HepG2 (cell line): ENCODE measurements at regions not wholly inside any gene's neighbourhood (a gene's known extent, or its start where the extent isn't known, plus 50 kb on each side); places are given as distances from the start of the nearest gene placed in this dataset.

Experiments used
- ATAC-seq: fragments of 200-7000 bp; cut with Tn5 transposase; 3 replicates; pipeline ENCODE4 v1.9.1; 2020; ENCODE audit warnings: mild to moderate bottlenecking, moderate library complexity
- BruUV-seq: library from RNA; stranded (reverse); fragments of 400-500 nt; replicated peaks from 2 replicates; lab custom pipeline; 2021; lab: Mats Ljungman, UMichigan
- CTCF ChIA-PET: fragments of 300-600 bp; formaldehyde crosslinking; extraction: SDS; loops from one replicate; lab custom pipeline; 2021; ENCODE audit warnings: low total read pairs, inconsistent platforms, low intra/inter-chr PET ratio; lab: Yijun Ruan, JAX
- POLR2A ChIA-PET: fragments of 350-600 bp; sonication (Branson Sonifier 250); formaldehyde crosslinking; loops from one replicate; lab custom pipeline; 2020; ENCODE audit warnings: antibody characterized with exemption, inconsistent platforms; lab: Yijun Ruan, JAX
- DNase-seq: peaks from one replicate; pipeline ENCODE4 v3.0.0-alpha.2; 2015; ENCODE audit warnings: low spot score
- FAIRE-seq: peaks from 3 replicates; lab custom pipeline; 2011; peaks lifted over from hg19 to GRCh38; lab: Jason Lieb, UNC
- H2AFZ ChIP-seq: one replicate; pipeline ENCODE4 v1.6.1; 2011; ENCODE audit warnings: low read length, inconsistent platforms
- H3K27ac ChIP-seq: fragments of 300-600 bp; 3 replicates; pipeline ENCODE4 v1.8.0; 2011; ENCODE audit warnings: mixed run types, mild to moderate bottlenecking, mixed read lengths, low read length, inconsistent platforms; ENCODE audit not compliant: insufficient read depth; ENCODE audit errors: extremely low read length
- H3K27me3 ChIP-seq, 2 experiments: fragments of 200-600 bp in 1 of 2; 2 replicates in 1 of 2; 3 replicates in 1 of 2; pipeline versions ENCODE4 v1.6.0 to v1.8.0; 2011; ENCODE audit warnings: low read length in 2 of 2, mild to moderate bottlenecking in 2 of 2, moderate library complexity in 2 of 2, inconsistent platforms in 1 of 2; ENCODE audit not compliant: insufficient read depth in 2 of 2, control insufficient read depth in 1 of 2
- H3K36me3 ChIP-seq, 2 experiments: fragments of 200-600 bp in 1 of 2; replicated peaks in 1 of 2; 2 replicates in 1 of 2; 3 replicates in 1 of 2; pipeline versions ENCODE4 v1.5.1 to v1.8.0; 2011; ENCODE audit warnings: low read length in 2 of 2, inconsistent platforms in 1 of 2; ENCODE audit not compliant: insufficient read depth in 2 of 2, control insufficient read depth in 1 of 2
- H3K4me1 ChIP-seq: 2 replicates; pipeline ENCODE4 v1.5.1; 2012; ENCODE audit warnings: low read length, inconsistent platforms; ENCODE audit not compliant: insufficient read depth
- H3K4me2 ChIP-seq: 2 replicates; pipeline ENCODE4 v1.6.0; 2011; ENCODE audit warnings: low read depth, low read length, inconsistent platforms
- H3K4me3 ChIP-seq, 3 experiments: fragments of 200-600 bp in 1 of 3; sonication (generic), shearing (Covaris generic) in 1 of 3; replicated peaks in 1 of 3; 2 replicates each; pipeline ENCODE4 v1.5.1; 2011 to 2016; ENCODE audit warnings: low read length in 3 of 3, inconsistent platforms in 2 of 3, low read depth in 2 of 3, mild to moderate bottlenecking in 2 of 3, control low read depth in 1 of 3, mixed read lengths in 1 of 3; ENCODE audit not compliant: insufficient read depth in 1 of 3
- H3K79me2 ChIP-seq: one replicate; pipeline ENCODE4 v1.6.1; 2011; ENCODE audit warnings: low read length, inconsistent platforms; ENCODE audit not compliant: insufficient read depth
- H3K9ac ChIP-seq: 2 replicates; pipeline ENCODE4 v1.6.0; 2011; ENCODE audit warnings: mild to moderate bottlenecking, low read depth, low read length, inconsistent platforms; ENCODE audit not compliant: insufficient read depth
- H3K9me3 ChIP-seq: 2 replicates; pipeline ENCODE4 v1.5.1; 2012; ENCODE audit warnings: mild to moderate bottlenecking, low read length
- H4K20me1 ChIP-seq: 2 replicates; pipeline ENCODE4 v1.6.0; 2011; ENCODE audit warnings: inconsistent platforms, mild to moderate bottlenecking, low read length, moderate library complexity; ENCODE audit not compliant: insufficient read depth
- JUND ChIP-seq: sonication (generic); formaldehyde crosslinking; IDR thresholded peaks from 2 replicates; pipeline ENCODE4 v1.8.0; 2022; ENCODE audit warnings: mild to moderate bottlenecking, missing genetic modification reagents
- LBX2 ChIP-seq: sonication (generic); formaldehyde crosslinking; IDR thresholded peaks from 2 replicates; pipeline ENCODE4 v1.5.0; 2020; ENCODE audit warnings: missing genetic modification reagents, mild to moderate bottlenecking, borderline replicate concordance
- TBX3 ChIP-seq: fragments of 450-650 bp; IDR thresholded peaks from 2 replicates; pipeline ENCODE4 v1.6.1; 2017; ENCODE audit warnings: antibody characterized with exemption, mild to moderate bottlenecking, inconsistent platforms, borderline replicate concordance
- ZHX2 ChIP-seq, 2 experiments: sonication (generic) in 1 of 2; formaldehyde crosslinking in 1 of 2; IDR thresholded peaks; 2 replicates each; pipeline versions ENCODE4 v1.6.1 to v1.9.0; 2014 to 2022; ENCODE audit warnings: antibody characterized with exemption in 1 of 2, borderline replicate concordance in 1 of 2, inconsistent platforms in 1 of 2, low read depth in 1 of 2, missing genetic modification reagents in 1 of 2
- ZNF446 ChIP-seq: sonication (generic); formaldehyde crosslinking; IDR thresholded peaks from 2 replicates; pipeline ENCODE4 v1.5.0; 2020; ENCODE audit warnings: mild to moderate bottlenecking, missing genetic modification reagents
- ZNF512B ChIP-seq: sonication (generic); formaldehyde crosslinking; IDR thresholded peaks from 2 replicates; pipeline ENCODE4 v1.5.1; 2020; ENCODE audit warnings: missing genetic modification reagents, mild to moderate bottlenecking, borderline replicate concordance
- WGBS: methylation state at CpG from one replicate; pipeline ENCODE4 v1.1.6; 2017; ENCODE audit warnings: low lambda C conversion rate; 5-methylcytosine and 5-hydroxymethylcytosine counted together
- in situ Hi-C: cut with HindIII; loops from 2 replicates; pipeline ENCODE4 v1.10.0; 2017; ENCODE audit warnings: low pct_unique_long_range_greater_than_20kb; ENCODE audit not compliant: extremely low pct_ligation_motif_present
- intact Hi-C: fragments of 100-400 bp; cut with micrococcal nuclease; formaldehyde crosslinking; loops from one replicate; pipeline ENCODE4 v1.10.0; 2022; ENCODE audit not compliant: unreplicated experiment

- intact Hi-C loops (no loop called here), in situ Hi-C loops (no loop called here)
- Histone ChIP-seq H3K4me2 (no peak overlapping the region), H3K79me2 (no peaks in the 10 kb centered on the region), H4K20me1 (no peaks in the 10 kb centered on the region), H3K4me1 (no peaks in the 10 kb centered on the region), H2AFZ (no peak overlapping the region), H3K9ac (no peak overlapping the region), H3K9me3 (no peaks in the 10 kb centered on the region), H3K4me3 (no peak overlapping the region), H3K27ac (no peak overlapping the region), H3K36me3 (no peaks in the 10 kb centered on the region), H3K27me3 (no peaks in the 10 kb centered on the region; a peak in 1 of 5 replicates)
- TF ChIP-seq ZNF512B (CRISPR knock-in tag): no peak
- ATAC-seq (no peak), DNase-seq (no peak), FAIRE-seq (no peak)
- WGBS: 47% methylated on average over 4 of the region's 4 CpGs
- POLR2A ChIA-PET: no interaction called here
- BruUV-seq: no TSS peak
- CTCF ChIA-PET: no interaction called here
Measured at GRCh38 chr7:115410434-115410820, 488.5 kb downstream of the MDFIC start.

GRCh38 chr7:115409682-115410433, 488.0 kb downstream of the MDFIC start:
- intact Hi-C loops: no loop called here
- CTCF ChIA-PET: no interaction called here

More at GRCh38 chr7:115409682-115410433, 488.0 kb downstream of the MDFIC start:
- Histone ChIP-seq H3K79me2 (no peaks in the 10 kb centered on the region), H2AFZ (no peak overlapping the region), H3K27ac (no peak overlapping the region), H4K20me1 (no peaks in the 10 kb centered on the region), H3K9me3 (no peaks in the 10 kb centered on the region), H3K27me3 (no peaks in the 10 kb centered on the region; a peak in 1 of 5 replicates), H3K4me1 (no peaks in the 10 kb centered on the region), H3K4me3 (no peak overlapping the region), H3K36me3 (no peaks in the 10 kb centered on the region), H3K4me2 (no peak overlapping the region), H3K9ac (no peak overlapping the region)
- no peak for TF ChIP-seq JUND (CRISPR knock-in tag)
- no peak for TF ChIP-seq LBX2 (CRISPR knock-in tag)
- no peak for TF ChIP-seq TBX3
- no peak for TF ChIP-seq ZNF446
- no peak for TF ChIP-seq ZHX2 (IDR thresholded peaks at IDR 0.05; ENCODE audit: low read depth)
- TF ChIP-seq ZHX2 (CRISPR knock-in tag; IDR thresholded peaks at IDR 0.05; ENCODE audit: borderline replicate concordance): no peak
- FAIRE-seq (no peak), ATAC-seq (no peak), DNase-seq (no peak)
- in situ Hi-C loops: no loop called here
- 0% methylated on average over 3 of the region's 3 CpGs for WGBS
- POLR2A ChIA-PET: no interaction called here
- no TSS peak for BruUV-seq
